HCT116 (cell line): ENCODE measurements at regions not wholly inside any gene's neighbourhood (a gene's known extent, or its start where the extent isn't known, plus 50 kb on each side); places are given as distances from the start of the nearest gene placed in this dataset.

Source experiments
- ATAC-seq: fragments of 200-7000 bp; cut with Tn5 transposase; 2 replicates; pipeline ENCODE4 v1.9.1; 2020; ENCODE audit warnings: mild to moderate bottlenecking, moderate library complexity
- BruUV-seq: library from RNA; stranded (reverse); fragments of 400-500 nt; replicated peaks from 2 replicates; lab custom pipeline; 2021; lab: Mats Ljungman, UMichigan
- CTCF ChIA-PET: fragments of 300-600 bp; sonication (Branson Sonifier 250); formaldehyde crosslinking; loops from one replicate; lab custom pipeline; 2021; ENCODE audit warnings: antibody characterized with exemption; lab: Charles Lee
- POLR2A ChIA-PET: fragments of 300-600, 350-600 bp; sonication (Branson Sonifier 250); formaldehyde crosslinking; loops from one replicate; lab custom pipeline; 2021; ENCODE audit warnings: antibody characterized with exemption; lab: Charles Lee
- RAD21 ChIA-PET, 2 experiments: fragments of 300-600 bp; sonication (Branson Sonifier 250); formaldehyde crosslinking; loops; one replicate each; lab custom pipeline; 2023; ENCODE audit warnings: low total read pairs in 2 of 2; ENCODE audit not compliant: uncharacterized antibody in 2 of 2, unreplicated experiment in 2 of 2, low non-redundant PET in 1 of 2; lab: Charles Lee
- DNase-seq: peaks from one replicate; pipeline ENCODE4 v3.0.0-alpha.2; 2010; ENCODE audit warnings: low read depth, low spot score
- H2AFZ ChIP-seq: fragments of 200-600 bp; shearing (Covaris generic), sonication (generic); 2 replicates; pipeline ENCODE4 v1.6.1; 2017; ENCODE audit warnings: low read depth, mixed run types, mixed read lengths, antibody characterized with exemption, low read length; ENCODE audit not compliant: poor library complexity, severe bottlenecking
- H3K27ac ChIP-seq: 2 replicates; pipeline ENCODE4 v1.5.1; 2012; ENCODE audit warnings: low read depth, low read length
- H3K27me3 ChIP-seq: fragments of 200-600 bp; sonication (generic); 2 replicates; pipeline ENCODE4 v1.6.1; 2016; ENCODE audit warnings: mixed run types, low read length, mixed read lengths; ENCODE audit not compliant: insufficient read depth
- H3K36me3 ChIP-seq, 2 experiments: fragments of 200-500 bp in 1 of 2; fragments of 200-600 bp in 1 of 2; sonication (Bioruptor generic) in 1 of 2; sonication (generic) in 1 of 2; 2 replicates each; pipeline versions ENCODE4 v1.5.1 to v1.6.1; 2014 to 2016; ENCODE audit warnings: low read length in 2 of 2, inconsistent platforms in 1 of 2, mixed read lengths in 1 of 2, mixed run types in 1 of 2; ENCODE audit not compliant: insufficient read depth in 2 of 2, control insufficient read depth in 1 of 2
- H3K4me1 ChIP-seq, 2 experiments: fragments of 200-600 bp in 1 of 2; sonication (generic) in 1 of 2; 2 replicates each; pipeline versions ENCODE4 v1.5.1 to v1.6.1; 2012 to 2017; ENCODE audit warnings: low read length in 2 of 2, inconsistent platforms in 1 of 2, mild to moderate bottlenecking in 1 of 2, mixed read lengths in 1 of 2, mixed run types in 1 of 2, moderate library complexity in 1 of 2; ENCODE audit not compliant: insufficient read depth in 2 of 2, control insufficient read depth in 1 of 2
- H3K4me2 ChIP-seq: fragments of 200-600 bp; sonication (generic); 2 replicates; pipeline ENCODE4 v1.6.1; 2017; ENCODE audit warnings: mixed run types, low read length, mixed read lengths
- H3K4me3 ChIP-seq, 2 experiments: fragments of 200-600 bp in 1 of 2; sonication (generic) in 1 of 2; replicated peaks in 1 of 2; 2 replicates each; pipeline ENCODE4 v1.5.1; 2011 to 2016; ENCODE audit warnings: low read length in 2 of 2, control low read depth in 1 of 2, low read depth in 1 of 2, mild to moderate bottlenecking in 1 of 2, mixed read lengths in 1 of 2, mixed run types in 1 of 2
- H3K79me2 ChIP-seq: fragments of 200-600 bp; sonication (generic); 2 replicates; pipeline ENCODE4 v1.6.1; 2017; ENCODE audit warnings: mild to moderate bottlenecking, mixed run types, low read length, moderate library complexity, mixed read lengths; ENCODE audit not compliant: insufficient read depth
- H3K9ac ChIP-seq: fragments of 200-600 bp; sonication (generic); 2 replicates; pipeline ENCODE4 v1.6.1; 2016; ENCODE audit warnings: low read length, mixed read lengths
- H3K9me2 ChIP-seq: fragments of 200-600 bp; sonication (generic), shearing (Covaris generic); 2 replicates; pipeline ENCODE4 v1.6.1; 2017; ENCODE audit warnings: mixed run types, mild to moderate bottlenecking, moderate library complexity; ENCODE audit not compliant: insufficient read depth
- H3K9me3 ChIP-seq, 2 experiments: fragments of 200-500 bp in 1 of 2; fragments of 200-600 bp in 1 of 2; sonication (Bioruptor generic) in 1 of 2; sonication (generic) in 1 of 2; 2 replicates each; pipeline ENCODE4 v1.6.1; 2014 to 2017; ENCODE audit warnings: low read length in 2 of 2, mixed read lengths in 2 of 2, inconsistent platforms in 1 of 2, low read depth in 1 of 2, mild to moderate bottlenecking in 1 of 2, mixed run types in 1 of 2, moderate library complexity in 1 of 2; ENCODE audit not compliant: control insufficient read depth in 1 of 2, insufficient read depth in 1 of 2
- H4K20me1 ChIP-seq: fragments of 200-600 bp; sonication (generic), shearing (Covaris generic); 2 replicates; pipeline ENCODE4 v1.6.1; 2017; ENCODE audit warnings: mixed run types, mild to moderate bottlenecking, moderate library complexity; ENCODE audit not compliant: insufficient read depth
- EGR1 ChIP-seq: IDR thresholded peaks from 2 replicates; pipeline ENCODE4 v1.6.1; 2012; ENCODE audit warnings: low read depth
- ELF1 ChIP-seq: IDR thresholded peaks from 2 replicates; pipeline ENCODE4 v1.6.1; 2012; ENCODE audit warnings: low read depth, borderline replicate concordance
- EZH2 ChIP-seq: fragments of 200-600 bp; sonication (generic); IDR thresholded peaks from 2 replicates; pipeline ENCODE4 v1.6.1; 2017; ENCODE audit warnings: antibody characterized with exemption, mixed run types
- EZH2phosphoT487 ChIP-seq: fragments of 200-600 bp; IDR thresholded peaks from 2 replicates; pipeline ENCODE4 v1.6.1; 2018; ENCODE audit warnings: antibody characterized with exemption, borderline replicate concordance
- POLR2A ChIP-seq: IDR thresholded peaks from 2 replicates; pipeline ENCODE4 v1.7.0; 2011; ENCODE audit warnings: borderline replicate concordance; ENCODE audit not compliant: insufficient read depth, insufficient read length; ENCODE audit errors: extremely low read depth
- POLR2AphosphoS5 ChIP-seq: IDR thresholded peaks from 2 replicates; pipeline ENCODE4 v1.6.1; 2011; ENCODE audit warnings: mild to moderate bottlenecking, low read depth, low read length, moderate library complexity
- RAD21 ChIP-seq: IDR thresholded peaks from 2 replicates; pipeline ENCODE4 v1.6.1; 2012; ENCODE audit warnings: low read depth, mild to moderate bottlenecking
- SP1 ChIP-seq: IDR thresholded peaks from 2 replicates; pipeline ENCODE4 v1.6.1; 2012; ENCODE audit warnings: low read depth
- TCF7L2 ChIP-seq: IDR thresholded peaks from 2 replicates; pipeline ENCODE4 v1.7.0; 2011; ENCODE audit warnings: borderline replicate concordance, inconsistent platforms; ENCODE audit not compliant: insufficient read depth, insufficient read length; ENCODE audit errors: extremely low read depth
- YY1 ChIP-seq: IDR thresholded peaks from 2 replicates; pipeline ENCODE4 v1.6.1; 2011; ENCODE audit warnings: low read length, low read depth, moderate library complexity, mild to moderate bottlenecking; ENCODE audit not compliant: insufficient replicate concordance; ENCODE audit errors: extremely low read depth
- ZFX ChIP-seq: fragments of 450-650 bp; IDR thresholded peaks from 2 replicates; pipeline ENCODE4 v1.6.1; 2017
- ZNF274 ChIP-seq: fragments of 200-500 bp; sonication (Bioruptor generic); IDR thresholded peaks from 2 replicates; pipeline ENCODE4 v1.6.1; 2014; ENCODE audit warnings: mild to moderate bottlenecking, low read depth, low read length, inconsistent platforms
- intact Hi-C: fragments of 100-400 bp; cut with micrococcal nuclease; formaldehyde crosslinking; loops from 2 replicates; pipeline ENCODE4 v1.10.0; 2022
- TF ChIP-seq, protein P1 (sequence below), 3 experiments: fragments of 200-600 bp in 1 of 3; sonication (generic) in 1 of 3; IDR thresholded peaks in 2 of 3; conservative IDR thresholded peaks in 1 of 3; 2 replicates each; pipeline ENCODE4 v1.5.1; 2012 to 2017; ENCODE audit warnings: low read depth in 2 of 3, low read length in 2 of 3, antibody characterized with exemption in 1 of 3, borderline replicate concordance in 1 of 3, control low read depth in 1 of 3, mild to moderate bottlenecking in 1 of 3, mixed read lengths in 1 of 3, mixed run types in 1 of 3, moderate library complexity in 1 of 3; ENCODE audit not compliant: insufficient read depth in 1 of 3
- TF ChIP-seq, protein P2 (sequence below): IDR thresholded peaks from 2 replicates; pipeline ENCODE4 v1.6.1; 2012
- TF ChIP-seq, protein P3 (sequence below): IDR thresholded peaks from 2 replicates; pipeline ENCODE4 v1.6.1; 2012; ENCODE audit warnings: low read depth
- TF ChIP-seq, protein P4 (sequence below): IDR thresholded peaks from 2 replicates; pipeline ENCODE4 v1.6.1; 2011; ENCODE audit warnings: mild to moderate bottlenecking, low read length, moderate library complexity; ENCODE audit not compliant: insufficient replicate concordance; ENCODE audit errors: extremely low read depth

- TF ChIP-seq, protein P1, sequence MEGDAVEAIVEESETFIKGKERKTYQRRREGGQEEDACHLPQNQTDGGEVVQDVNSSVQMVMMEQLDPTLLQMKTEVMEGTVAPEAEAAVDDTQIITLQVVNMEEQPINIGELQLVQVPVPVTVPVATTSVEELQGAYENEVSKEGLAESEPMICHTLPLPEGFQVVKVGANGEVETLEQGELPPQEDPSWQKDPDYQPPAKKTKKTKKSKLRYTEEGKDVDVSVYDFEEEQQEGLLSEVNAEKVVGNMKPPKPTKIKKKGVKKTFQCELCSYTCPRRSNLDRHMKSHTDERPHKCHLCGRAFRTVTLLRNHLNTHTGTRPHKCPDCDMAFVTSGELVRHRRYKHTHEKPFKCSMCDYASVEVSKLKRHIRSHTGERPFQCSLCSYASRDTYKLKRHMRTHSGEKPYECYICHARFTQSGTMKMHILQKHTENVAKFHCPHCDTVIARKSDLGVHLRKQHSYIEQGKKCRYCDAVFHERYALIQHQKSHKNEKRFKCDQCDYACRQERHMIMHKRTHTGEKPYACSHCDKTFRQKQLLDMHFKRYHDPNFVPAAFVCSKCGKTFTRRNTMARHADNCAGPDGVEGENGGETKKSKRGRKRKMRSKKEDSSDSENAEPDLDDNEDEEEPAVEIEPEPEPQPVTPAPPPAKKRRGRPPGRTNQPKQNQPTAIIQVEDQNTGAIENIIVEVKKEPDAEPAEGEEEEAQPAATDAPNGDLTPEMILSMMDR (IDR thresholded peaks at IDR 0.05 in 2 of 3, conservative IDR thresholded peaks at IDR 0.05 in 1 of 3; ENCODE audit: borderline replicate concordance in 1 of 3, insufficient read depth in 1 of 3, low read depth in 2 of 3, low read length in 2 of 3) = no peak
- no peak for TF ChIP-seq ZFX
- no peak for TF ChIP-seq ZNF274
- TF ChIP-seq POLR2AphosphoS5 = no peak
- TF ChIP-seq, protein P2, sequence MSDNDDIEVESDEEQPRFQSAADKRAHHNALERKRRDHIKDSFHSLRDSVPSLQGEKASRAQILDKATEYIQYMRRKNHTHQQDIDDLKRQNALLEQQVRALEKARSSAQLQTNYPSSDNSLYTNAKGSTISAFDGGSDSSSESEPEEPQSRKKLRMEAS = no peak
- TF ChIP-seq, protein P3, sequence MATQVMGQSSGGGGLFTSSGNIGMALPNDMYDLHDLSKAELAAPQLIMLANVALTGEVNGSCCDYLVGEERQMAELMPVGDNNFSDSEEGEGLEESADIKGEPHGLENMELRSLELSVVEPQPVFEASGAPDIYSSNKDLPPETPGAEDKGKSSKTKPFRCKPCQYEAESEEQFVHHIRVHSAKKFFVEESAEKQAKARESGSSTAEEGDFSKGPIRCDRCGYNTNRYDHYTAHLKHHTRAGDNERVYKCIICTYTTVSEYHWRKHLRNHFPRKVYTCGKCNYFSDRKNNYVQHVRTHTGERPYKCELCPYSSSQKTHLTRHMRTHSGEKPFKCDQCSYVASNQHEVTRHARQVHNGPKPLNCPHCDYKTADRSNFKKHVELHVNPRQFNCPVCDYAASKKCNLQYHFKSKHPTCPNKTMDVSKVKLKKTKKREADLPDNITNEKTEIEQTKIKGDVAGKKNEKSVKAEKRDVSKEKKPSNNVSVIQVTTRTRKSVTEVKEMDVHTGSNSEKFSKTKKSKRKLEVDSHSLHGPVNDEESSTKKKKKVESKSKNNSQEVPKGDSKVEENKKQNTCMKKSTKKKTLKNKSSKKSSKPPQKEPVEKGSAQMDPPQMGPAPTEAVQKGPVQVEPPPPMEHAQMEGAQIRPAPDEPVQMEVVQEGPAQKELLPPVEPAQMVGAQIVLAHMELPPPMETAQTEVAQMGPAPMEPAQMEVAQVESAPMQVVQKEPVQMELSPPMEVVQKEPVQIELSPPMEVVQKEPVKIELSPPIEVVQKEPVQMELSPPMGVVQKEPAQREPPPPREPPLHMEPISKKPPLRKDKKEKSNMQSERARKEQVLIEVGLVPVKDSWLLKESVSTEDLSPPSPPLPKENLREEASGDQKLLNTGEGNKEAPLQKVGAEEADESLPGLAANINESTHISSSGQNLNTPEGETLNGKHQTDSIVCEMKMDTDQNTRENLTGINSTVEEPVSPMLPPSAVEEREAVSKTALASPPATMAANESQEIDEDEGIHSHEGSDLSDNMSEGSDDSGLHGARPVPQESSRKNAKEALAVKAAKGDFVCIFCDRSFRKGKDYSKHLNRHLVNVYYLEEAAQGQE = no peak
- TF ChIP-seq TCF7L2 = no peak
- no peak for TF ChIP-seq ELF1
- no peak for TF ChIP-seq EZH2phosphoT487
- no peak for TF ChIP-seq YY1
- TF ChIP-seq, protein P4, sequence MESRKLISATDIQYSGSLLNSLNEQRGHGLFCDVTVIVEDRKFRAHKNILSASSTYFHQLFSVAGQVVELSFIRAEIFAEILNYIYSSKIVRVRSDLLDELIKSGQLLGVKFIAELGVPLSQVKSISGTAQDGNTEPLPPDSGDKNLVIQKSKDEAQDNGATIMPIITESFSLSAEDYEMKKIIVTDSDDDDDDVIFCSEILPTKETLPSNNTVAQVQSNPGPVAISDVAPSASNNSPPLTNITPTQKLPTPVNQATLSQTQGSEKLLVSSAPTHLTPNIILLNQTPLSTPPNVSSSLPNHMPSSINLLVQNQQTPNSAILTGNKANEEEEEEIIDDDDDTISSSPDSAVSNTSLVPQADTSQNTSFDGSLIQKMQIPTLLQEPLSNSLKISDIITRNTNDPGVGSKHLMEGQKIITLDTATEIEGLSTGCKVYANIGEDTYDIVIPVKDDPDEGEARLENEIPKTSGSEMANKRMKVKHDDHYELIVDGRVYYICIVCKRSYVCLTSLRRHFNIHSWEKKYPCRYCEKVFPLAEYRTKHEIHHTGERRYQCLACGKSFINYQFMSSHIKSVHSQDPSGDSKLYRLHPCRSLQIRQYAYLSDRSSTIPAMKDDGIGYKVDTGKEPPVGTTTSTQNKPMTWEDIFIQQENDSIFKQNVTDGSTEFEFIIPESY = no peak
- no peak for TF ChIP-seq RAD21
- TF ChIP-seq POLR2A = no peak
- TF ChIP-seq SP1 = no peak
- TF ChIP-seq EZH2 = no peak
- TF ChIP-seq EGR1 = no peak
- TF ChIP-seq, all 23 proteins: peak for 0
- ChIA-PET POLR2A (no interaction called here), CTCF (no interaction called here), RAD21 (no interaction called here)
- H3K9ac ChIP-seq = no peak overlapping the region
- no peaks in the 10 kb centered on the region for H4K20me1 ChIP-seq
- no peaks in the 10 kb centered on the region for H3K79me2 ChIP-seq
- no peak for DNase-seq
- H3K27ac ChIP-seq = no peak overlapping the region
- no peaks in the 10 kb centered on the region for H3K36me3 ChIP-seq
- no peak overlapping the region for H3K4me3 ChIP-seq
- ATAC-seq = no peak
- H3K27me3 ChIP-seq = no peaks in the 10 kb centered on the region
- intact Hi-C loops = no loop called here
- H3K9me2 ChIP-seq = no peaks in the 10 kb centered on the region
- no peak overlapping the region for H3K4me2 ChIP-seq
- no TSS peak for BruUV-seq
- H2AFZ ChIP-seq = no peak overlapping the region
- no peaks in the 10 kb centered on the region for H3K4me1 ChIP-seq
- no peaks in the 10 kb centered on the region for H3K9me3 ChIP-seq
Observed at GRCh38 chr5:117041926-117042595, 467.4 kb upstream of the SEMA6A start.
